HL-60 (cell line): ENCODE measurements at regions not wholly inside any gene's neighbourhood (a gene's known extent, or its start where the extent isn't known, plus 50 kb on each side); places are given as distances from the start of the nearest gene placed in this dataset.

ENCODE experiments used
- DNase-seq, 2 experiments: peaks; one replicate each; pipeline ENCODE4 v3.0.0-alpha.2; 2010 to 2020; ENCODE audit warnings: low read depth in 1 of 2, low spot score in 1 of 2
- H3K27ac ChIP-seq: fragments of 250-450 bp; sonication (Bioruptor Pico); replicated peaks from 2 replicates; pipeline ENCODE4 v1.5.1; 2020; ENCODE audit warnings: mild to moderate bottlenecking, moderate library complexity
- H3K27me3 ChIP-seq: fragments of 250-450 bp; sonication (Bioruptor Pico); 2 replicates; pipeline ENCODE4 v1.5.1; 2021; ENCODE audit warnings: mild to moderate bottlenecking, moderate library complexity; ENCODE audit not compliant: insufficient read depth, poor library complexity, severe bottlenecking
- H3K4me3 ChIP-seq: replicated peaks from 2 replicates; pipeline ENCODE4 v1.5.1; 2011; ENCODE audit warnings: mild to moderate bottlenecking, control low read depth, low read length; ENCODE audit not compliant: insufficient read depth
- CTCF ChIP-seq: IDR thresholded peaks from one replicate; pipeline ENCODE4 v1.5.1; 2011; ENCODE audit warnings: low read length, control low read depth, inconsistent platforms; ENCODE audit not compliant: insufficient read depth
- GABPA ChIP-seq: IDR thresholded peaks from 2 replicates; pipeline ENCODE4 v1.6.1; 2012; ENCODE audit warnings: low read depth
- POLR2AphosphoS5 ChIP-seq: IDR thresholded peaks from 2 replicates; pipeline ENCODE4 v1.6.1; 2012; ENCODE audit warnings: low read depth
- REST ChIP-seq: IDR thresholded peaks from 2 replicates; pipeline ENCODE4 v1.6.1; 2012; ENCODE audit warnings: low read depth; ENCODE audit not compliant: insufficient replicate concordance
- SPI1 ChIP-seq: IDR thresholded peaks from 2 replicates; pipeline ENCODE4 v1.6.1; 2012; ENCODE audit warnings: low read depth, mild to moderate bottlenecking, borderline replicate concordance

- DNase-seq, result no peak
- Histone ChIP-seq H3K27me3 (no peaks in the 10 kb centered on the region), H3K27ac (no peak overlapping the region), H3K4me3 (no peak overlapping the region)
- TF ChIP-seq SPI1 (no peak), CTCF (no peak), POLR2AphosphoS5 (no peak)
These were observed 530.8 kb downstream of the NSUN3 start for GRCh38 chr3:94593526-94594150.

- Histone ChIP-seq H3K27me3 (no peaks in the 10 kb centered on the region), H3K27ac (no peak overlapping the region), H3K4me3 (no peak overlapping the region)
- no peak for TF ChIP-seq SPI1
- no peak for TF ChIP-seq CTCF
- TF ChIP-seq POLR2AphosphoS5, result no peak
- no peak for TF ChIP-seq REST
- TF ChIP-seq GABPA, result no peak
- no peak for DNase-seq
These were observed 533.3 kb downstream of the NSUN3 start for GRCh38 chr3:94596141-94596540.

- no peak for DNase-seq
- Histone ChIP-seq H3K27me3 (no peaks in the 10 kb centered on the region), H3K4me3 (no peak overlapping the region), H3K27ac (no peak overlapping the region)
- no peak for TF ChIP-seq POLR2AphosphoS5
These were observed 534.2 kb downstream of the NSUN3 start for GRCh38 chr3:94596887-94597566.

GRCh38 chr3:94607778-94608177 lies 544.9 kb downstream of the NSUN3 start:
- no peaks in the 10 kb centered on the region for H3K27me3 ChIP-seq
- DNase-seq, result no peak
- no peak overlapping the region for H3K4me3 ChIP-seq
- no peak for TF ChIP-seq GABPA
- TF ChIP-seq SPI1, result peak; percentile 64
- no peak overlapping the region for H3K27ac ChIP-seq

- no peak for TF ChIP-seq SPI1
These were observed 547.0 kb downstream of the NSUN3 start for GRCh38 chr3:94609908-94610307.

GRCh38 chr3:94611596-94611995 lies 548.7 kb downstream of the NSUN3 start:
- Histone ChIP-seq H3K27ac (no peak overlapping the region), H3K4me3 (no peak overlapping the region), H3K27me3 (no peaks in the 10 kb centered on the region)
- DNase-seq, result no peak
- TF ChIP-seq GABPA (no peak), SPI1 (no peak), POLR2AphosphoS5 (no peak), REST (no peak), CTCF (no peak)

More at GRCh38 chr3:94609908-94610307, 547.0 kb downstream of the NSUN3 start:
- H3K27me3 ChIP-seq, result no peaks in the 10 kb centered on the region
- H3K4me3 ChIP-seq, result no peak overlapping the region
- no peak overlapping the region for H3K27ac ChIP-seq
- no peak for DNase-seq
